ENCODE measurements at regions not wholly inside any gene's neighbourhood (a gene's known extent, or its start where the extent isn't known, plus 50 kb on each side); places are given as distances from the start of the nearest gene placed in this dataset.

- intact Hi-C loops (cut with DNase I, micrococcal nuclease) = no loop called here
- DNase-seq (no peak), ATAC-seq (no peak)
Measured at GRCh38 chr13:59450229-59450628, 713.5 kb downstream of the DIAPH3 start.

GRCh38 chr13:59451236-59451635, 712.5 kb downstream of the DIAPH3 start:
- intact Hi-C loops (cut with DNase I, micrococcal nuclease) = no loop called here
- ATAC-seq (no peak), DNase-seq (no peak)

- ATAC-seq (no peak), DNase-seq (no peak)
- intact Hi-C loops (cut with DNase I, micrococcal nuclease) = no loop called here
Measured at GRCh38 chr13:59452189-59452890, 711.4 kb downstream of the DIAPH3 start.

GRCh38 chr13:59458908-59459579, 704.7 kb downstream of the DIAPH3 start:
- intact Hi-C loops (cut with DNase I, micrococcal nuclease) = no loop called here
- no peak for DNase-seq
- no peak for ATAC-seq

GRCh38 chr13:59459972-59460371, 703.8 kb downstream of the DIAPH3 start:
- ATAC-seq (no peak), DNase-seq (no peak)
- intact Hi-C loops (cut with DNase I, micrococcal nuclease) = no loop called here

GRCh38 chr13:59461411-59461810, 702.3 kb downstream of the DIAPH3 start:
- intact Hi-C loops (cut with DNase I, micrococcal nuclease) = no loop called here
- ATAC-seq (no peak), DNase-seq (no peak)

- ATAC-seq = no peak
- DNase-seq = no peak
- intact Hi-C loops (cut with DNase I, micrococcal nuclease) = no loop called here
Measured at GRCh38 chr13:59463023-59463422, 700.7 kb downstream of the DIAPH3 start.

- ATAC-seq (no peak), DNase-seq (no peak)
- intact Hi-C loops (cut with DNase I, micrococcal nuclease) = no loop called here
Measured at GRCh38 chr13:59464926-59465325, 698.8 kb downstream of the DIAPH3 start.

GRCh38 chr13:59468396-59468795, 695.3 kb downstream of the DIAPH3 start:
- DNase-seq (no peak), ATAC-seq (no peak)
- intact Hi-C loops (cut with DNase I, micrococcal nuclease) = no loop called here

GRCh38 chr13:59471106-59471505, 692.6 kb downstream of the DIAPH3 start:
- ATAC-seq (no peak), DNase-seq (no peak)
- intact Hi-C loops (cut with DNase I, micrococcal nuclease) = no loop called here

- DNase-seq = no peak
- ATAC-seq = no peak
- intact Hi-C loops (cut with DNase I, micrococcal nuclease) = no loop called here
Measured at GRCh38 chr13:59472134-59472533, 691.6 kb downstream of the DIAPH3 start.

- no peak for ATAC-seq
- no peak for DNase-seq
- intact Hi-C loops (cut with DNase I, micrococcal nuclease) = no loop called here
Measured at GRCh38 chr13:59474696-59475095, 689.0 kb downstream of the DIAPH3 start.

GRCh38 chr13:59475911-59476310, 687.8 kb downstream of the DIAPH3 start:
- intact Hi-C loops (cut with DNase I, micrococcal nuclease) = no loop called here
- no peak for ATAC-seq
- DNase-seq = no peak

GRCh38 chr13:59476366-59476765, 687.4 kb downstream of the DIAPH3 start:
- intact Hi-C loops (cut with DNase I, micrococcal nuclease) = no loop called here
- no peak for ATAC-seq
- no peak for DNase-seq

GRCh38 chr13:59477011-59477410, 686.7 kb downstream of the DIAPH3 start:
- ATAC-seq = no peak
- intact Hi-C loops (cut with DNase I, micrococcal nuclease) = no loop called here

GRCh38 chr13:59478908-59479307, 684.8 kb downstream of the DIAPH3 start:
- intact Hi-C loops (cut with DNase I, micrococcal nuclease) = no loop called here
- ATAC-seq (no peak), DNase-seq (no peak)

More at GRCh38 chr13:59477011-59477410, 686.7 kb downstream of the DIAPH3 start:
- no peak for DNase-seq

GRCh38 chr13:59479629-59480028, 684.1 kb downstream of the DIAPH3 start:
- no peak for ATAC-seq
- no peak for DNase-seq
- intact Hi-C loops (cut with DNase I, micrococcal nuclease) = no loop called here

- intact Hi-C loops (cut with DNase I, micrococcal nuclease) = no loop called here
- DNase-seq (no peak), ATAC-seq (no peak)
Measured at GRCh38 chr13:59480396-59481259, 683.1 kb downstream of the DIAPH3 start.

GRCh38 chr13:59483501-59484145, 680.1 kb downstream of the DIAPH3 start:
- intact Hi-C loops (cut with DNase I, micrococcal nuclease) = no loop called here
- DNase-seq = no peak
- ATAC-seq = no peak

All from left colon (tissue), 2 donors.